ENCODE measurements at regions not wholly inside any gene's neighbourhood (a gene's known extent, or its start where the extent isn't known, plus 50 kb on each side); places are given as distances from the start of the nearest gene placed in this dataset.

DNA sequence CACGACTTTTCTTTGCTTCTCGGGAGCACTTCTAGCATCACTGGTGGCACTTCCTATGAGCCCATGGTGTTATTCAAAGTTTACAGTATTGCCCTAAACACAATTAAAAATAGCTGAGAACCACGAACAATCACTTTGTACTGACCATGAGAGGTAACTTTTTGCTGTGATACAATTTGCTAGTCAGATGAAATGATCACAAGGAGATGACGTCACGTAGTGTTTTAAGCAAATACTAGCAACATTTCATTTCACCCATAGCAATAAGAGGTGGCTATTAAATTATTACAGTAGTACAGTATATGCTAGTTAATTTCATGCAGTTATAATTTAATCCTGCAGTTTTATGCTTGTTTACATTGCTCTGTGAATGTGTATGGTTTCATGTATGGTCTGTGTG lies 108.9 kb upstream of the DOK6 start:
- TF ChIP-seq, protein P1, sequence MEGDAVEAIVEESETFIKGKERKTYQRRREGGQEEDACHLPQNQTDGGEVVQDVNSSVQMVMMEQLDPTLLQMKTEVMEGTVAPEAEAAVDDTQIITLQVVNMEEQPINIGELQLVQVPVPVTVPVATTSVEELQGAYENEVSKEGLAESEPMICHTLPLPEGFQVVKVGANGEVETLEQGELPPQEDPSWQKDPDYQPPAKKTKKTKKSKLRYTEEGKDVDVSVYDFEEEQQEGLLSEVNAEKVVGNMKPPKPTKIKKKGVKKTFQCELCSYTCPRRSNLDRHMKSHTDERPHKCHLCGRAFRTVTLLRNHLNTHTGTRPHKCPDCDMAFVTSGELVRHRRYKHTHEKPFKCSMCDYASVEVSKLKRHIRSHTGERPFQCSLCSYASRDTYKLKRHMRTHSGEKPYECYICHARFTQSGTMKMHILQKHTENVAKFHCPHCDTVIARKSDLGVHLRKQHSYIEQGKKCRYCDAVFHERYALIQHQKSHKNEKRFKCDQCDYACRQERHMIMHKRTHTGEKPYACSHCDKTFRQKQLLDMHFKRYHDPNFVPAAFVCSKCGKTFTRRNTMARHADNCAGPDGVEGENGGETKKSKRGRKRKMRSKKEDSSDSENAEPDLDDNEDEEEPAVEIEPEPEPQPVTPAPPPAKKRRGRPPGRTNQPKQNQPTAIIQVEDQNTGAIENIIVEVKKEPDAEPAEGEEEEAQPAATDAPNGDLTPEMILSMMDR (IDR thresholded peaks at IDR 0.05), result no peak
- no peak for TF ChIP-seq POLR2A (IDR thresholded peaks at IDR 0.05)

All from heart left ventricle (tissue), 13 donors.